H1 (cell line): ENCODE measurements at regions not wholly inside any gene's neighbourhood (a gene's known extent, or its start where the extent isn't known, plus 50 kb on each side); places are given as distances from the start of the nearest gene placed in this dataset.

Source experiments
- BCL11A ChIP-seq, 2 experiments: IDR thresholded peaks; one replicate each; pipeline ENCODE4 v1.6.1; 2011; ENCODE audit warnings: low read depth in 2 of 2, low read length in 2 of 2, mild to moderate bottlenecking in 2 of 2
- FOSL1 ChIP-seq: IDR thresholded peaks from 2 replicates; pipeline ENCODE4 v1.6.1; 2011; ENCODE audit warnings: mild to moderate bottlenecking, low read depth, low read length, moderate library complexity; ENCODE audit not compliant: insufficient read depth
- HDAC6 ChIP-seq: IDR thresholded peaks from one replicate; pipeline ENCODE4 v1.7.1; 2012; ENCODE audit warnings: low read depth, mild to moderate bottlenecking, inconsistent platforms, low read length, moderate library complexity
- KDM4A ChIP-seq: IDR thresholded peaks from one replicate; pipeline ENCODE4 v1.7.1; 2012; ENCODE audit warnings: low read depth, mild to moderate bottlenecking, moderate library complexity, low read length, inconsistent platforms; ENCODE audit not compliant: severe bottlenecking
- SIN3A ChIP-seq, 2 experiments: IDR thresholded peaks in 1 of 2; conservative IDR thresholded peaks in 1 of 2; 2 replicates each; pipeline ENCODE4 v1.6.1; 2011 to 2012; ENCODE audit warnings: low read length in 2 of 2, improper control_type of control experiment in 1 of 2, low read depth in 1 of 2, mild to moderate bottlenecking in 1 of 2
- TAF1 ChIP-seq: IDR thresholded peaks from 2 replicates; pipeline ENCODE4 v1.6.1; 2011; ENCODE audit warnings: mild to moderate bottlenecking, low read depth, low read length
- TF ChIP-seq, protein P1 (sequence below): fragments of 300-600 bp; sonication (generic); IDR thresholded peaks from 2 replicates; pipeline ENCODE4 v1.7.1; 2012; ENCODE audit warnings: low read length, moderate library complexity, mild to moderate bottlenecking, inconsistent platforms; ENCODE audit not compliant: insufficient replicate concordance
- TF ChIP-seq, protein P2 (sequence below), 3 experiments: IDR thresholded peaks; 1 replicate in 2 of 3; 2 replicates in 1 of 3; pipeline versions ENCODE4 v1.5.1 to v1.6.1; 2011; ENCODE audit warnings: low read length in 3 of 3, mild to moderate bottlenecking in 3 of 3, inconsistent platforms in 2 of 3, low read depth in 1 of 3, moderate library complexity in 1 of 3; ENCODE audit not compliant: insufficient read depth in 1 of 3; ENCODE audit errors: control extremely low read depth in 1 of 3

DNA sequence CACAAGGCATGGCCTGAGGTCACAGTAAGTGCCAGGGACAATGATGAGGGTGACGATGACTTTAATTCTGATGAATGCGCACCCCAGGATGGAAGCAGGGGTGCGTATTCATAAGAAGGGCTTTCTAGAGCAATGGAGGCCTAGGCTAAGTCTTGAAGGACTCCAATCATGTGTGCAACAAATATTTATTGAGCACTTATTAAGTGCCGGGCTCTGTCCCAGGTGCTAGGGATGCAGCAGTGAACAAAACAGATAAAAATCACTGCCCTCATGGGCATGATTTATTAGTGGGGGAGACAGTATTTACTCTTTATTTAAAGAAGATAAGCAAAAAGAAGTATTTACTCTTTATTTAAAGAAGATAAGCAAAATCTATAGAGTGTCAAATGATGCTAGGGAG lies 198.2 kb upstream of the KCNG1 start (continued):
- TF ChIP-seq, protein P1, sequence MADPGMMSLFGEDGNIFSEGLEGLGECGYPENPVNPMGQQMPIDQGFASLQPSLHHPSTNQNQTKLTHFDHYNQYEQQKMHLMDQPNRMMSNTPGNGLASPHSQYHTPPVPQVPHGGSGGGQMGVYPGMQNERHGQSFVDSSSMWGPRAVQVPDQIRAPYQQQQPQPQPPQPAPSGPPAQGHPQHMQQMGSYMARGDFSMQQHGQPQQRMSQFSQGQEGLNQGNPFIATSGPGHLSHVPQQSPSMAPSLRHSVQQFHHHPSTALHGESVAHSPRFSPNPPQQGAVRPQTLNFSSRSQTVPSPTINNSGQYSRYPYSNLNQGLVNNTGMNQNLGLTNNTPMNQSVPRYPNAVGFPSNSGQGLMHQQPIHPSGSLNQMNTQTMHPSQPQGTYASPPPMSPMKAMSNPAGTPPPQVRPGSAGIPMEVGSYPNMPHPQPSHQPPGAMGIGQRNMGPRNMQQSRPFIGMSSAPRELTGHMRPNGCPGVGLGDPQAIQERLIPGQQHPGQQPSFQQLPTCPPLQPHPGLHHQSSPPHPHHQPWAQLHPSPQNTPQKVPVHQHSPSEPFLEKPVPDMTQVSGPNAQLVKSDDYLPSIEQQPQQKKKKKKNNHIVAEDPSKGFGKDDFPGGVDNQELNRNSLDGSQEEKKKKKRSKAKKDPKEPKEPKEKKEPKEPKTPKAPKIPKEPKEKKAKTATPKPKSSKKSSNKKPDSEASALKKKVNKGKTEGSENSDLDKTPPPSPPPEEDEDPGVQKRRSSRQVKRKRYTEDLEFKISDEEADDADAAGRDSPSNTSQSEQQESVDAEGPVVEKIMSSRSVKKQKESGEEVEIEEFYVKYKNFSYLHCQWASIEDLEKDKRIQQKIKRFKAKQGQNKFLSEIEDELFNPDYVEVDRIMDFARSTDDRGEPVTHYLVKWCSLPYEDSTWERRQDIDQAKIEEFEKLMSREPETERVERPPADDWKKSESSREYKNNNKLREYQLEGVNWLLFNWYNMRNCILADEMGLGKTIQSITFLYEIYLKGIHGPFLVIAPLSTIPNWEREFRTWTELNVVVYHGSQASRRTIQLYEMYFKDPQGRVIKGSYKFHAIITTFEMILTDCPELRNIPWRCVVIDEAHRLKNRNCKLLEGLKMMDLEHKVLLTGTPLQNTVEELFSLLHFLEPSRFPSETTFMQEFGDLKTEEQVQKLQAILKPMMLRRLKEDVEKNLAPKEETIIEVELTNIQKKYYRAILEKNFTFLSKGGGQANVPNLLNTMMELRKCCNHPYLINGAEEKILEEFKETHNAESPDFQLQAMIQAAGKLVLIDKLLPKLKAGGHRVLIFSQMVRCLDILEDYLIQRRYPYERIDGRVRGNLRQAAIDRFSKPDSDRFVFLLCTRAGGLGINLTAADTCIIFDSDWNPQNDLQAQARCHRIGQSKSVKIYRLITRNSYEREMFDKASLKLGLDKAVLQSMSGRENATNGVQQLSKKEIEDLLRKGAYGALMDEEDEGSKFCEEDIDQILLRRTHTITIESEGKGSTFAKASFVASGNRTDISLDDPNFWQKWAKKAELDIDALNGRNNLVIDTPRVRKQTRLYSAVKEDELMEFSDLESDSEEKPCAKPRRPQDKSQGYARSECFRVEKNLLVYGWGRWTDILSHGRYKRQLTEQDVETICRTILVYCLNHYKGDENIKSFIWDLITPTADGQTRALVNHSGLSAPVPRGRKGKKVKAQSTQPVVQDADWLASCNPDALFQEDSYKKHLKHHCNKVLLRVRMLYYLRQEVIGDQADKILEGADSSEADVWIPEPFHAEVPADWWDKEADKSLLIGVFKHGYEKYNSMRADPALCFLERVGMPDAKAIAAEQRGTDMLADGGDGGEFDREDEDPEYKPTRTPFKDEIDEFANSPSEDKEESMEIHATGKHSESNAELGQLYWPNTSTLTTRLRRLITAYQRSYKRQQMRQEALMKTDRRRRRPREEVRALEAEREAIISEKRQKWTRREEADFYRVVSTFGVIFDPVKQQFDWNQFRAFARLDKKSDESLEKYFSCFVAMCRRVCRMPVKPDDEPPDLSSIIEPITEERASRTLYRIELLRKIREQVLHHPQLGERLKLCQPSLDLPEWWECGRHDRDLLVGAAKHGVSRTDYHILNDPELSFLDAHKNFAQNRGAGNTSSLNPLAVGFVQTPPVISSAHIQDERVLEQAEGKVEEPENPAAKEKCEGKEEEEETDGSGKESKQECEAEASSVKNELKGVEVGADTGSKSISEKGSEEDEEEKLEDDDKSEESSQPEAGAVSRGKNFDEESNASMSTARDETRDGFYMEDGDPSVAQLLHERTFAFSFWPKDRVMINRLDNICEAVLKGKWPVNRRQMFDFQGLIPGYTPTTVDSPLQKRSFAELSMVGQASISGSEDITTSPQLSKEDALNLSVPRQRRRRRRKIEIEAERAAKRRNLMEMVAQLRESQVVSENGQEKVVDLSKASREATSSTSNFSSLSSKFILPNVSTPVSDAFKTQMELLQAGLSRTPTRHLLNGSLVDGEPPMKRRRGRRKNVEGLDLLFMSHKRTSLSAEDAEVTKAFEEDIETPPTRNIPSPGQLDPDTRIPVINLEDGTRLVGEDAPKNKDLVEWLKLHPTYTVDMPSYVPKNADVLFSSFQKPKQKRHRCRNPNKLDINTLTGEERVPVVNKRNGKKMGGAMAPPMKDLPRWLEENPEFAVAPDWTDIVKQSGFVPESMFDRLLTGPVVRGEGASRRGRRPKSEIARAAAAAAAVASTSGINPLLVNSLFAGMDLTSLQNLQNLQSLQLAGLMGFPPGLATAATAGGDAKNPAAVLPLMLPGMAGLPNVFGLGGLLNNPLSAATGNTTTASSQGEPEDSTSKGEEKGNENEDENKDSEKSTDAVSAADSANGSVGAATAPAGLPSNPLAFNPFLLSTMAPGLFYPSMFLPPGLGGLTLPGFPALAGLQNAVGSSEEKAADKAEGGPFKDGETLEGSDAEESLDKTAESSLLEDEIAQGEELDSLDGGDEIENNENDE = no peak
- TF ChIP-seq, protein P2, sequence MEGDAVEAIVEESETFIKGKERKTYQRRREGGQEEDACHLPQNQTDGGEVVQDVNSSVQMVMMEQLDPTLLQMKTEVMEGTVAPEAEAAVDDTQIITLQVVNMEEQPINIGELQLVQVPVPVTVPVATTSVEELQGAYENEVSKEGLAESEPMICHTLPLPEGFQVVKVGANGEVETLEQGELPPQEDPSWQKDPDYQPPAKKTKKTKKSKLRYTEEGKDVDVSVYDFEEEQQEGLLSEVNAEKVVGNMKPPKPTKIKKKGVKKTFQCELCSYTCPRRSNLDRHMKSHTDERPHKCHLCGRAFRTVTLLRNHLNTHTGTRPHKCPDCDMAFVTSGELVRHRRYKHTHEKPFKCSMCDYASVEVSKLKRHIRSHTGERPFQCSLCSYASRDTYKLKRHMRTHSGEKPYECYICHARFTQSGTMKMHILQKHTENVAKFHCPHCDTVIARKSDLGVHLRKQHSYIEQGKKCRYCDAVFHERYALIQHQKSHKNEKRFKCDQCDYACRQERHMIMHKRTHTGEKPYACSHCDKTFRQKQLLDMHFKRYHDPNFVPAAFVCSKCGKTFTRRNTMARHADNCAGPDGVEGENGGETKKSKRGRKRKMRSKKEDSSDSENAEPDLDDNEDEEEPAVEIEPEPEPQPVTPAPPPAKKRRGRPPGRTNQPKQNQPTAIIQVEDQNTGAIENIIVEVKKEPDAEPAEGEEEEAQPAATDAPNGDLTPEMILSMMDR (IDR thresholded peaks at IDR 0.05; ENCODE audit: control extremely low read depth in 1 of 3, insufficient read depth in 1 of 3, low read depth in 1 of 3, low read length in 3 of 3) = no peak
- TF ChIP-seq FOSL1 (no peak), KDM4A (no peak), HDAC6 (no peak), BCL11A (IDR thresholded peaks at IDR 0.05; ENCODE audit: low read depth in 2 of 2, low read length in 2 of 2) (no peak), TAF1 (no peak), SIN3A (conservative IDR thresholded peaks at IDR 0.05 in 1 of 2, IDR thresholded peaks at IDR 0.05 in 1 of 2; ENCODE audit: low read depth in 1 of 2, low read length in 2 of 2) (no peak)
